ENCODE measurements at regions not wholly inside any gene's neighbourhood (a gene's known extent, or its start where the extent isn't known, plus 50 kb on each side); places are given as distances from the start of the nearest gene placed in this dataset.

GRCh38 chr11:130588471-130588870, 140.0 kb downstream of the ADAMTS15 start:
- DNase-seq, result no peak

- DNase-seq, result no peak
These were observed 143.6 kb downstream of the ADAMTS15 start for GRCh38 chr11:130592056-130592455.

- DNase-seq, result no peak
These were observed 144.6 kb downstream of the ADAMTS15 start for GRCh38 chr11:130593064-130593463.

GRCh38 chr11:130598433-130598832, 150.0 kb downstream of the ADAMTS15 start:
- DNase-seq, result no peak

GRCh38 chr11:130599073-130599654, 150.7 kb downstream of the ADAMTS15 start:
- DNase-seq, result no peak

GRCh38 chr11:130600139-130600538, 151.7 kb downstream of the ADAMTS15 start:
- no peak for DNase-seq

GRCh38 chr11:130600616-130601015, 152.2 kb downstream of the ADAMTS15 start:
- no peak for DNase-seq

- DNase-seq, result no peak
These were observed 152.7 kb downstream of the ADAMTS15 start for GRCh38 chr11:130601141-130601540.

- no peak for DNase-seq
These were observed 153.5 kb downstream of the ADAMTS15 start for GRCh38 chr11:130601764-130602460.

- DNase-seq, result no peak
These were observed 154.3 kb downstream of the ADAMTS15 start for GRCh38 chr11:130602641-130603334.

- no peak for DNase-seq
These were observed 155.0 kb downstream of the ADAMTS15 start for GRCh38 chr11:130603335-130603906.

GRCh38 chr11:130604606-130605005, 156.2 kb downstream of the ADAMTS15 start:
- no peak for DNase-seq

- DNase-seq, result no peak
These were observed 157.7 kb downstream of the ADAMTS15 start for GRCh38 chr11:130606178-130606577.

GRCh38 chr11:130606781-130607511, 158.5 kb downstream of the ADAMTS15 start:
- DNase-seq, result no peak

GRCh38 chr11:130608287-130608686, 159.8 kb downstream of the ADAMTS15 start:
- no peak for DNase-seq

- DNase-seq, result peak; percentile 5
These were observed 160.9 kb downstream of the ADAMTS15 start for GRCh38 chr11:130609121-130610035.

- no peak for DNase-seq
These were observed 163.4 kb downstream of the ADAMTS15 start for GRCh38 chr11:130611791-130612251.

- DNase-seq, result no peak
These were observed 163.9 kb downstream of the ADAMTS15 start for GRCh38 chr11:130612291-130612851.

- no peak for DNase-seq
These were observed 165.0 kb downstream of the ADAMTS15 start for GRCh38 chr11:130613396-130613795.

- DNase-seq, result no peak
These were observed 166.1 kb downstream of the ADAMTS15 start for GRCh38 chr11:130614591-130614990.

- DNase-seq, result no peak
These were observed 167.1 kb downstream of the ADAMTS15 start for GRCh38 chr11:130615561-130615960.
